GM10266 (cell line): ENCODE measurements at regions not wholly inside any gene's neighbourhood (a gene's known extent, or its start where the extent isn't known, plus 50 kb on each side); places are given as distances from the start of the nearest gene placed in this dataset.

Experiments
- DNase-seq: peaks from one replicate; pipeline ENCODE4 v3.0.0; 2012; ENCODE audit errors: extremely low spot score
- CTCF ChIP-seq: IDR thresholded peaks from 2 replicates; pipeline ENCODE4 v1.5.1; 2012; ENCODE audit warnings: mild to moderate bottlenecking, low read depth; ENCODE audit not compliant: control insufficient read depth, insufficient read depth; ENCODE audit errors: missing control alignments

- no peak for DNase-seq
- no peak for TF ChIP-seq CTCF
Measured at GRCh38 chr10:71069909-71070666, 142.3 kb upstream of the UNC5B start.

DNA sequence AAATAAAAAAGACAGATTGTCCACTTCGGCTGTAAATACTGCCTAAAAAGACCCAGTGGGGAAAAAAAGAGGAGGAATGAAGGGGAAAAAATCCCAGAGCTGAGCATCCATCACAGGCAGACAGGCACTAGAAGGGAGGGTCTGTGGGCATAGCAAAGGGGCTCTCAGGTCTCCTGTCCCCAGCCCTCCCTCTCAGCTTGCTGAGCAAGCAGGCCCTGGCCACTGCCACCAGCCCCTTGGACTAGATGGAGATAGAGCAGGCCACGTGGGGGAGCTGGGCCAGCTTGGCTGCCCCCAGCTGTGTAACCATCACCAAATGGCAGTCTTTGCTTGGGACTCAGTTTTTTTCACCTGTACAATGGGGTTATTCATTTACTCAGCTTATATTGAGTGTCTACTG lies 141.6 kb upstream of the UNC5B start:
- DNase-seq = no peak
- TF ChIP-seq CTCF = no peak

- no peak for DNase-seq
- no peak for TF ChIP-seq CTCF
Measured at GRCh38 chr10:71072131-71072822, 140.1 kb upstream of the UNC5B start.

DNA sequence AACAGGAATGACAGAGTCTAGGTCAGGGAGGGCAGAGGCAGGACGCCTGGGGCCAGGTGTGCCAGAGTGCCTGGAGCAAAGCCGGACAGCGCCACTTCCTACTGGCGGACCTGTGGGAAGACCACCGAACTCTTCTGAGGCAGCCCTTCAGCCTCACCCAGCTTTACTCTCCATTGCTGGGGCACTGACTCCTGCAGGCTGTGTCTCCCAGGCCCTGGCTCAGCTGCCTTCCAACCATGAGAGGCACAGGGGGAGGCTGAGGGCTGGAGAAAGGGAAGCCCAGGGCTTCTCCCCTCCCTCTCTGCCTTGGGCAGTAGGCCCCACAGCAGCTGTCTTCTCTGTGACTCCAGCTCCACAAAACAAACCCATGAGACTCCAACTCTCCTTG lies 139.6 kb upstream of the UNC5B start:
- DNase-seq = no peak
- TF ChIP-seq CTCF = no peak

DNA sequence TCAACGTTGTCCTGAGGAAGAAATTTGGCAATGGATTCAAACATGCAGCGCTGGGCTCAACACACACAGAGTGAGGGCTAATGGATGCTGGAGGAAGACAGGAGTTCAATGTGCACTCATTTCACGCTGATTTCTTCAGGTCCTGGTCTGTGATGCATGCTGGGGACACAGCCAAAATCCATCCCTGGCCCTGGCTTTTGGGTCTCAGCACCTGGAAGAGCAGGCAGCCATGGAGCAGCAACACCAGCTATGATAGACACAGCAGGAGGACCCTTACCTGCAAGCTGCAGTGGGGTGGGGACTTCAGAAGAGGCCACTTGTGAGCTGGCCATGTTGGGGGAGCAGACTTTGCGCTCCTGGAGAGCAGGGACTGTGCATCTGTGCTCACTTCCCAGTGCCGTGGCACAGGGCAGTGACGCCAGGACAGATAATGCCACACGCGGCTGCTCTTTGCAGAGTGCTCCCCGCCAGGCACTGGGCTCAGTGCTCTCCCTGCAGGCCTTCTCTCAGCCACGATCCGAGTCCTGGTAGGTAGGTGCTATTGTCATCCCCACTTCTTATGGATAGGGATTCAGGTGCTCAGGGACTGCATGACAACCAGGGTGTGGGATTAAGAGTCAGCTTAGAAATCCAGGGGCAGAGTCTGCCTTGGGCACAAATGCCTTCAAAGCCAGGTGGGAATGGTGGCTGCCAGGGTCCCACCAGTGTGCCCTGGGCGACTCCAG lies 138.8 kb upstream of the UNC5B start:
- no peak for DNase-seq
- no peak for TF ChIP-seq CTCF

- DNase-seq = no peak
- no peak for TF ChIP-seq CTCF
Measured at GRCh38 chr10:71074176-71074755, 138.1 kb upstream of the UNC5B start.
